ENCODE measurements at regions not wholly inside any gene's neighbourhood (a gene's known extent, or its start where the extent isn't known, plus 50 kb on each side); places are given as distances from the start of the nearest gene placed in this dataset.

DNA sequence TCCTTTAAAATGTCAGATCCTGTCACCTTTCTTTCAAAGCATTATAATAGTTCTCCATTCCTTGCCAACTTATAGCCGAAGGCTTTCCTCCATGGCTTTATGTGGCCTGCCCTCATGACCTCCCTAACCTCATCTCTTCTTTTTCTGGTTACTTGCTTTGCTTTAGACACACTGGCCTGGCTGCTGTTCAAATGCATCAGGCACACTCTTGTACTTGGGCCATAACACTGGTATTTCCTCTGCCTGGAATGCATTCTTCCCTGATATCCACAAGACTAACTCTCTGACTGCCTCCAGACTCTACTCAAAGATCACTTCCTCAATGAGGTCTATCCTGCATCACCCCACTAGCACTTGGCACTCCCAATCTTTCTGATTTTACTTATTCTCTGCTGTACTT, 710.3 kb downstream of the KCNA4 start:
- in situ Hi-C loops (cut with HindIII; ENCODE audit: low pct_unique_long_range_greater_than_20kb, low sequenced_read_pairs) (no loop called here), intact Hi-C loops (cut with micrococcal nuclease; ENCODE audit: unreplicated experiment) (no loop called here)
- ChIA-PET POLR2A (no interaction called here), CTCF (no interaction called here)
- H3K27ac ChIP-seq (ENCODE audit: low read length) = no peak overlapping the region
- no peaks in the 10 kb centered on the region for H3K27me3 ChIP-seq (ENCODE audit: control insufficient read depth, insufficient read depth, low read length)
- ATAC-seq (no peak), DNase-seq (ENCODE audit: low read depth, low spot score) (no peak)
- TF ChIP-seq TCF7L2 (IDR thresholded peaks at IDR 0.05; ENCODE audit: low read depth, low read length) = no peak
- TF ChIP-seq, protein P1, sequence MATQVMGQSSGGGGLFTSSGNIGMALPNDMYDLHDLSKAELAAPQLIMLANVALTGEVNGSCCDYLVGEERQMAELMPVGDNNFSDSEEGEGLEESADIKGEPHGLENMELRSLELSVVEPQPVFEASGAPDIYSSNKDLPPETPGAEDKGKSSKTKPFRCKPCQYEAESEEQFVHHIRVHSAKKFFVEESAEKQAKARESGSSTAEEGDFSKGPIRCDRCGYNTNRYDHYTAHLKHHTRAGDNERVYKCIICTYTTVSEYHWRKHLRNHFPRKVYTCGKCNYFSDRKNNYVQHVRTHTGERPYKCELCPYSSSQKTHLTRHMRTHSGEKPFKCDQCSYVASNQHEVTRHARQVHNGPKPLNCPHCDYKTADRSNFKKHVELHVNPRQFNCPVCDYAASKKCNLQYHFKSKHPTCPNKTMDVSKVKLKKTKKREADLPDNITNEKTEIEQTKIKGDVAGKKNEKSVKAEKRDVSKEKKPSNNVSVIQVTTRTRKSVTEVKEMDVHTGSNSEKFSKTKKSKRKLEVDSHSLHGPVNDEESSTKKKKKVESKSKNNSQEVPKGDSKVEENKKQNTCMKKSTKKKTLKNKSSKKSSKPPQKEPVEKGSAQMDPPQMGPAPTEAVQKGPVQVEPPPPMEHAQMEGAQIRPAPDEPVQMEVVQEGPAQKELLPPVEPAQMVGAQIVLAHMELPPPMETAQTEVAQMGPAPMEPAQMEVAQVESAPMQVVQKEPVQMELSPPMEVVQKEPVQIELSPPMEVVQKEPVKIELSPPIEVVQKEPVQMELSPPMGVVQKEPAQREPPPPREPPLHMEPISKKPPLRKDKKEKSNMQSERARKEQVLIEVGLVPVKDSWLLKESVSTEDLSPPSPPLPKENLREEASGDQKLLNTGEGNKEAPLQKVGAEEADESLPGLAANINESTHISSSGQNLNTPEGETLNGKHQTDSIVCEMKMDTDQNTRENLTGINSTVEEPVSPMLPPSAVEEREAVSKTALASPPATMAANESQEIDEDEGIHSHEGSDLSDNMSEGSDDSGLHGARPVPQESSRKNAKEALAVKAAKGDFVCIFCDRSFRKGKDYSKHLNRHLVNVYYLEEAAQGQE (IDR thresholded peaks at IDR 0.05; ENCODE audit: insufficient read depth in 1 of 2, low read depth in 2 of 2, low read length in 1 of 2) = no peak
- no peak for TF ChIP-seq SIN3A (IDR thresholded peaks at IDR 0.05; ENCODE audit: borderline replicate concordance, insufficient read depth, low read depth, low read length)
- TF ChIP-seq POLR2AphosphoS5 (IDR thresholded peaks at IDR 0.05; ENCODE audit: low read depth, low read length) = no peak
- TF ChIP-seq, protein P2, sequence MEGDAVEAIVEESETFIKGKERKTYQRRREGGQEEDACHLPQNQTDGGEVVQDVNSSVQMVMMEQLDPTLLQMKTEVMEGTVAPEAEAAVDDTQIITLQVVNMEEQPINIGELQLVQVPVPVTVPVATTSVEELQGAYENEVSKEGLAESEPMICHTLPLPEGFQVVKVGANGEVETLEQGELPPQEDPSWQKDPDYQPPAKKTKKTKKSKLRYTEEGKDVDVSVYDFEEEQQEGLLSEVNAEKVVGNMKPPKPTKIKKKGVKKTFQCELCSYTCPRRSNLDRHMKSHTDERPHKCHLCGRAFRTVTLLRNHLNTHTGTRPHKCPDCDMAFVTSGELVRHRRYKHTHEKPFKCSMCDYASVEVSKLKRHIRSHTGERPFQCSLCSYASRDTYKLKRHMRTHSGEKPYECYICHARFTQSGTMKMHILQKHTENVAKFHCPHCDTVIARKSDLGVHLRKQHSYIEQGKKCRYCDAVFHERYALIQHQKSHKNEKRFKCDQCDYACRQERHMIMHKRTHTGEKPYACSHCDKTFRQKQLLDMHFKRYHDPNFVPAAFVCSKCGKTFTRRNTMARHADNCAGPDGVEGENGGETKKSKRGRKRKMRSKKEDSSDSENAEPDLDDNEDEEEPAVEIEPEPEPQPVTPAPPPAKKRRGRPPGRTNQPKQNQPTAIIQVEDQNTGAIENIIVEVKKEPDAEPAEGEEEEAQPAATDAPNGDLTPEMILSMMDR (IDR thresholded peaks at IDR 0.05) = no peak
- no peaks in the 10 kb centered on the region for H3K4me1 ChIP-seq (ENCODE audit: control insufficient read depth, insufficient read depth, low read length)
- no peaks in the 10 kb centered on the region for H3K9me3 ChIP-seq (ENCODE audit: control insufficient read depth, insufficient read depth, low read depth, low read length)
- no peak overlapping the region for H3K4me3 ChIP-seq (ENCODE audit: low read depth in 2 of 2, low read length in 2 of 2)
- BruUV-seq (replicated peaks) = no TSS peak
- H3K36me3 ChIP-seq (ENCODE audit: control insufficient read depth, insufficient read depth, low read length) = no peaks in the 10 kb centered on the region

DNA sequence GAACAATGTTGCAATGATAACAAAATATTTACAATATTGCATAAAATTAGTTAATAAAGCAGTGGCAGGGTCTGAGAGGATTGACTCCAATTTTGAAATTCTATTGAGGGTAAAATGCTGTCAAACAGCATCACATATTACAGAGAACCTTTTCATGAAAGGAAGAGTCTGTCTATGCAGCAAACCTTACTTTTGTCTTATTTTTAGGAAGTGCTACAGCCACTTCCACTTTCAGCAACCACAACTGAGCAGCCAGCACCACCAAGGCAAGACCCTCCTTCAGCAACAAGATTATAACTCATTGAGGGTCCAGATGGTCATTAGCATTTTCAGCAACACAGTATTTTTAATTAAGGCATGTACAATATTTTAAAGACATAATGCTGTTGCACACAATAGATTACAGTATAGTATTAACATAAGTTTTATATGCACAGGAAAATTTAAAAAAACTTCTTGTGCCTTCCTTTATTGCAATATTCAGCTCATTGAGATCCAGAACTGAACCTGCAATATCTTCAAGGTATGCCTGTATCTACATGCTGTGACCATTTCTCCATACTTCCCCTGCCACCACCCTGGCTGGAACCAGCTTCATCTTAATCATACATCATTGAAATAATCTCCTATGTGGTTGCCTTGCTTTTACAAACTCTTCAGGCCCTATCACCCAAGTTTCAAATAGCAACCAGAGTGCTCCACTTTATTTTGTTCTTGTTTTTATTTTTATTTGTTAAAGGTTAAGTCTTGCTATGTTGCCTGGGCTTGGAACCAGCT, 711.2 kb downstream of the KCNA4 start:
- no peak for TF ChIP-seq POLR2AphosphoS5 (IDR thresholded peaks at IDR 0.05; ENCODE audit: low read depth, low read length)
- TF ChIP-seq TCF7L2 (IDR thresholded peaks at IDR 0.05; ENCODE audit: low read depth, low read length) = no peak
- no peak for TF ChIP-seq SIN3A (IDR thresholded peaks at IDR 0.05; ENCODE audit: borderline replicate concordance, insufficient read depth, low read depth, low read length)
- TF ChIP-seq, protein P2 (IDR thresholded peaks at IDR 0.05) = no peak
- TF ChIP-seq, protein P1 (IDR thresholded peaks at IDR 0.05; ENCODE audit: insufficient read depth in 1 of 2, low read depth in 2 of 2, low read length in 1 of 2) = no peak
- POLR2A ChIA-PET = no interaction called here
- DNase-seq (ENCODE audit: low read depth, low spot score) (no peak), ATAC-seq (no peak)
- no peaks in the 10 kb centered on the region for H3K36me3 ChIP-seq (ENCODE audit: control insufficient read depth, insufficient read depth, low read length)
- in situ Hi-C loops (cut with HindIII; ENCODE audit: low pct_unique_long_range_greater_than_20kb, low sequenced_read_pairs) (no loop called here), intact Hi-C loops (cut with micrococcal nuclease; ENCODE audit: unreplicated experiment) (no loop called here)
- H3K27me3 ChIP-seq (ENCODE audit: control insufficient read depth, insufficient read depth, low read length) = no peaks in the 10 kb centered on the region
- CTCF ChIA-PET = no interaction called here
- H3K9me3 ChIP-seq (ENCODE audit: control insufficient read depth, insufficient read depth, low read depth, low read length) = no peaks in the 10 kb centered on the region
- H3K27ac ChIP-seq (ENCODE audit: low read length) = no peak overlapping the region
- no peaks in the 10 kb centered on the region for H3K4me1 ChIP-seq (ENCODE audit: control insufficient read depth, insufficient read depth, low read length)
- H3K4me3 ChIP-seq (ENCODE audit: low read depth in 2 of 2, low read length in 2 of 2) = no peak overlapping the region
- BruUV-seq (replicated peaks) = no TSS peak
